Panc1 (cell line): ENCODE measurements at regions not wholly inside any gene's neighbourhood (a gene's known extent, or its start where the extent isn't known, plus 50 kb on each side); places are given as distances from the start of the nearest gene placed in this dataset.

Experiments used
- ATAC-seq: fragments of 200-7000 bp; cut with Tn5 transposase; 2 replicates; pipeline ENCODE4 v1.9.1; 2020; ENCODE audit warnings: mild to moderate bottlenecking, moderate library complexity
- BruUV-seq: library from RNA; stranded (reverse); fragments of 400-500 nt; replicated peaks from 2 replicates; lab custom pipeline; 2021; lab: Mats Ljungman, UMichigan
- CTCF ChIA-PET: fragments of 300-600 bp; sonication (Branson Sonifier 250); formaldehyde crosslinking; loops from one replicate; lab custom pipeline; 2022; ENCODE audit warnings: antibody characterized with exemption; lab: Charles Lee
- POLR2A ChIA-PET: fragments of 300-600 bp; sonication (Branson Sonifier 250); formaldehyde crosslinking; loops from one replicate; lab custom pipeline; 2022; ENCODE audit warnings: antibody characterized with exemption; lab: Charles Lee
- DNase-seq: peaks from one replicate; pipeline ENCODE4 v3.0.0-alpha.2; 2010; ENCODE audit warnings: low read depth, low spot score
- H3K27ac ChIP-seq: 2 replicates; pipeline ENCODE4 v1.5.1; 2011; ENCODE audit warnings: mild to moderate bottlenecking, low read length, inconsistent platforms
- H3K27me3 ChIP-seq: fragments of 200-500 bp; sonication (Bioruptor generic); 2 replicates; pipeline ENCODE4 v1.6.0; 2014; ENCODE audit warnings: low read length, inconsistent platforms; ENCODE audit not compliant: control insufficient read depth, insufficient read depth
- H3K36me3 ChIP-seq: fragments of 200-500 bp; sonication (Bioruptor generic); 2 replicates; pipeline ENCODE4 v1.5.1; 2014; ENCODE audit warnings: inconsistent platforms, mild to moderate bottlenecking, low read length, moderate library complexity; ENCODE audit not compliant: control insufficient read depth, insufficient read depth
- H3K4me1 ChIP-seq: 2 replicates; pipeline ENCODE4 v1.5.1; 2011; ENCODE audit warnings: inconsistent platforms, mild to moderate bottlenecking, low read length, moderate library complexity; ENCODE audit not compliant: control insufficient read depth, insufficient read depth
- H3K4me3 ChIP-seq, 2 experiments: 2 replicates each; pipeline ENCODE4 v1.5.1; 2011 to 2012; ENCODE audit warnings: low read depth in 2 of 2, low read length in 2 of 2, mild to moderate bottlenecking in 2 of 2, inconsistent platforms in 1 of 2, moderate library complexity in 1 of 2
- H3K9me3 ChIP-seq: fragments of 200-500 bp; sonication (Bioruptor generic); 2 replicates; pipeline ENCODE4 v1.5.1; 2014; ENCODE audit warnings: low read depth, mild to moderate bottlenecking, inconsistent platforms, low read length, moderate library complexity; ENCODE audit not compliant: control insufficient read depth, insufficient read depth
- POLR2AphosphoS5 ChIP-seq: IDR thresholded peaks from 2 replicates; pipeline ENCODE4 v1.6.1; 2012; ENCODE audit warnings: mild to moderate bottlenecking, low read depth, low read length, moderate library complexity
- SIN3A ChIP-seq: IDR thresholded peaks from 2 replicates; pipeline ENCODE4 v1.6.1; 2012; ENCODE audit warnings: low read depth, mild to moderate bottlenecking, low read length, moderate library complexity, borderline replicate concordance; ENCODE audit not compliant: insufficient read depth
- TCF7L2 ChIP-seq: IDR thresholded peaks from 2 replicates; pipeline ENCODE4 v1.6.1; 2011; ENCODE audit warnings: mild to moderate bottlenecking, low read depth, low read length, inconsistent platforms
- in situ Hi-C: cut with HindIII; loops from 2 replicates; pipeline ENCODE4 v1.10.0; 2016; ENCODE audit warnings: low sequenced_read_pairs, low pct_unique_long_range_greater_than_20kb
- intact Hi-C: fragments of 100-400 bp; cut with micrococcal nuclease; formaldehyde crosslinking; loops from one replicate; pipeline ENCODE4 v1.10.0; 2022; ENCODE audit not compliant: unreplicated experiment
- TF ChIP-seq, protein P1 (sequence below): fragments of 450-650 bp; IDR thresholded peaks from 2 replicates; pipeline ENCODE4 v1.5.1; 2017; ENCODE audit warnings: mild to moderate bottlenecking
- TF ChIP-seq, protein P2 (sequence below), 2 experiments: IDR thresholded peaks; 2 replicates each; pipeline ENCODE4 v1.6.1; 2011 to 2012; ENCODE audit warnings: low read depth in 2 of 2, control low read depth in 1 of 2, low read length in 1 of 2, mild to moderate bottlenecking in 1 of 2, moderate library complexity in 1 of 2; ENCODE audit not compliant: insufficient read depth in 1 of 2

DNA sequence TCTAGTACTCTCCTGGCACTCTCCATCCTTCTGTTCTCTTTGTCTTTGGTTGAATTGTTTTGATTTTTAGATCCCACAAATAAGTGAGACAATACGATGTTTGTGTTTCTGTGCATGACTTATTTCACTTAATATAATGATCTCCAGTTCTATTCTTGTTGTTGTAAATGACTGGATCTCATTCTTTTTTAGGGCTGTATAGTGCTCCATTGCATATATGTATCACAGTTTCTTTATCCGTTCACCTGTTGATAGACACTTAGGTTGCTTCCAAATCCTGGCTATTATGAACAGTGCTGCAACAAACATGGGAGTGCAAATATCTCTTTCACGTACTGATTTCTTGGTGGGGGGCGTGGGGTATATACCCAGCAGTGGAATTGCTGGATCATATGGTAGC, 245.0 kb downstream of the ADCYAP1 start:
- Histone ChIP-seq H3K4me1 (no peaks in the 10 kb centered on the region), H3K4me3 (no peak overlapping the region), H3K36me3 (no peaks in the 10 kb centered on the region), H3K27ac (no peak overlapping the region), H3K9me3 (no peaks in the 10 kb centered on the region), H3K27me3 (no peaks in the 10 kb centered on the region)
- intact Hi-C loops (no loop called here), in situ Hi-C loops (no loop called here)
- DNase-seq (no peak), ATAC-seq (no peak)
- BruUV-seq: no TSS peak
- TF ChIP-seq POLR2AphosphoS5 (no peak), SIN3A (no peak), TCF7L2 (no peak)
- TF ChIP-seq, protein P1, sequence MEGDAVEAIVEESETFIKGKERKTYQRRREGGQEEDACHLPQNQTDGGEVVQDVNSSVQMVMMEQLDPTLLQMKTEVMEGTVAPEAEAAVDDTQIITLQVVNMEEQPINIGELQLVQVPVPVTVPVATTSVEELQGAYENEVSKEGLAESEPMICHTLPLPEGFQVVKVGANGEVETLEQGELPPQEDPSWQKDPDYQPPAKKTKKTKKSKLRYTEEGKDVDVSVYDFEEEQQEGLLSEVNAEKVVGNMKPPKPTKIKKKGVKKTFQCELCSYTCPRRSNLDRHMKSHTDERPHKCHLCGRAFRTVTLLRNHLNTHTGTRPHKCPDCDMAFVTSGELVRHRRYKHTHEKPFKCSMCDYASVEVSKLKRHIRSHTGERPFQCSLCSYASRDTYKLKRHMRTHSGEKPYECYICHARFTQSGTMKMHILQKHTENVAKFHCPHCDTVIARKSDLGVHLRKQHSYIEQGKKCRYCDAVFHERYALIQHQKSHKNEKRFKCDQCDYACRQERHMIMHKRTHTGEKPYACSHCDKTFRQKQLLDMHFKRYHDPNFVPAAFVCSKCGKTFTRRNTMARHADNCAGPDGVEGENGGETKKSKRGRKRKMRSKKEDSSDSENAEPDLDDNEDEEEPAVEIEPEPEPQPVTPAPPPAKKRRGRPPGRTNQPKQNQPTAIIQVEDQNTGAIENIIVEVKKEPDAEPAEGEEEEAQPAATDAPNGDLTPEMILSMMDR: no peak
- TF ChIP-seq, protein P2, sequence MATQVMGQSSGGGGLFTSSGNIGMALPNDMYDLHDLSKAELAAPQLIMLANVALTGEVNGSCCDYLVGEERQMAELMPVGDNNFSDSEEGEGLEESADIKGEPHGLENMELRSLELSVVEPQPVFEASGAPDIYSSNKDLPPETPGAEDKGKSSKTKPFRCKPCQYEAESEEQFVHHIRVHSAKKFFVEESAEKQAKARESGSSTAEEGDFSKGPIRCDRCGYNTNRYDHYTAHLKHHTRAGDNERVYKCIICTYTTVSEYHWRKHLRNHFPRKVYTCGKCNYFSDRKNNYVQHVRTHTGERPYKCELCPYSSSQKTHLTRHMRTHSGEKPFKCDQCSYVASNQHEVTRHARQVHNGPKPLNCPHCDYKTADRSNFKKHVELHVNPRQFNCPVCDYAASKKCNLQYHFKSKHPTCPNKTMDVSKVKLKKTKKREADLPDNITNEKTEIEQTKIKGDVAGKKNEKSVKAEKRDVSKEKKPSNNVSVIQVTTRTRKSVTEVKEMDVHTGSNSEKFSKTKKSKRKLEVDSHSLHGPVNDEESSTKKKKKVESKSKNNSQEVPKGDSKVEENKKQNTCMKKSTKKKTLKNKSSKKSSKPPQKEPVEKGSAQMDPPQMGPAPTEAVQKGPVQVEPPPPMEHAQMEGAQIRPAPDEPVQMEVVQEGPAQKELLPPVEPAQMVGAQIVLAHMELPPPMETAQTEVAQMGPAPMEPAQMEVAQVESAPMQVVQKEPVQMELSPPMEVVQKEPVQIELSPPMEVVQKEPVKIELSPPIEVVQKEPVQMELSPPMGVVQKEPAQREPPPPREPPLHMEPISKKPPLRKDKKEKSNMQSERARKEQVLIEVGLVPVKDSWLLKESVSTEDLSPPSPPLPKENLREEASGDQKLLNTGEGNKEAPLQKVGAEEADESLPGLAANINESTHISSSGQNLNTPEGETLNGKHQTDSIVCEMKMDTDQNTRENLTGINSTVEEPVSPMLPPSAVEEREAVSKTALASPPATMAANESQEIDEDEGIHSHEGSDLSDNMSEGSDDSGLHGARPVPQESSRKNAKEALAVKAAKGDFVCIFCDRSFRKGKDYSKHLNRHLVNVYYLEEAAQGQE (IDR thresholded peaks at IDR 0.05; ENCODE audit: insufficient read depth in 1 of 2, low read depth in 2 of 2, low read length in 1 of 2): no peak
- ChIA-PET CTCF (no interaction called here), POLR2A (no interaction called here)

DNA sequence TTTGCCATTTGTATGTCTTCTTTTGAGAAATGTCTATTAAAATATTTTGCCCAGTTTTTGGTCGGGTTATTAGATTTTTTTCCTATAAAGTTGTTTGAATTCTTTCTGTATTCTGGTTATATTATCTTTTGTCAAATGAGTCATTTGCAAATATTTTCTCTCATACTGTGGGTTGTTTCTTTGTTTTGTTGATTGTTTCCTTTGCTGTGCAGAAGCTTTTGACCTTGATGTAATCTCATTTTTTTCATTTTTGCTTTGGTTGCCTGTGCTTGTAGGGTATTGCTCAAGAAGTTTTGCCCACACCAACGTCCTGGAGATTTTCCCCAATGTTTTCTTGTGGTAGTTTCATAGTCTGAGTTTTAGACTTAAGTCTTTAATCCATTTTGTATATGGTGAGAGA, 245.7 kb downstream of the ADCYAP1 start:
- DNase-seq: no peak
- no peak for TF ChIP-seq TCF7L2
- TF ChIP-seq, protein P2 (IDR thresholded peaks at IDR 0.05; ENCODE audit: insufficient read depth in 1 of 2, low read depth in 2 of 2, low read length in 1 of 2): no peak
- TF ChIP-seq POLR2AphosphoS5: no peak
- TF ChIP-seq, protein P1: no peak
- no peak for TF ChIP-seq SIN3A
- Histone ChIP-seq H3K9me3 (no peaks in the 10 kb centered on the region), H3K27ac (no peak overlapping the region), H3K4me3 (no peak overlapping the region), H3K27me3 (no peaks in the 10 kb centered on the region), H3K36me3 (no peaks in the 10 kb centered on the region), H3K4me1 (no peaks in the 10 kb centered on the region)
- CTCF ChIA-PET: no interaction called here
- no peak for ATAC-seq
- BruUV-seq: no TSS peak
- intact Hi-C loops (no loop called here), in situ Hi-C loops (no loop called here)
- POLR2A ChIA-PET: no interaction called here
